Astrocyte (in vitro differentiated cells and primary cell): ENCODE measurements at regions not wholly inside any gene's neighbourhood (a gene's known extent, or its start where the extent isn't known, plus 50 kb on each side); places are given as distances from the start of the nearest gene placed in this dataset.

ENCODE experiments used
- DNase-seq: peaks from one replicate; pipeline ENCODE4 v3.0.0-alpha.2; 2010; ENCODE audit warnings: low read depth
- FAIRE-seq: peaks from 2 replicates; lab custom pipeline; 2011; peaks lifted over from hg19 to GRCh38; lab: Jason Lieb, UNC
- H2AFZ ChIP-seq: 2 replicates; pipeline ENCODE4 v1.6.0; 2012; ENCODE audit warnings: low read depth, low read length, inconsistent platforms
- H3K27ac ChIP-seq: 2 replicates; pipeline ENCODE4 v1.5.1; 2011; ENCODE audit warnings: low read depth, low read length, inconsistent platforms
- H3K27me3 ChIP-seq: 2 replicates; pipeline ENCODE4 v1.6.0; 2011; ENCODE audit warnings: low read length, inconsistent platforms; ENCODE audit not compliant: insufficient read depth
- H3K36me3 ChIP-seq: 2 replicates; pipeline ENCODE4 v1.5.1; 2011; ENCODE audit warnings: low read length, inconsistent platforms; ENCODE audit not compliant: insufficient read depth
- H3K4me1 ChIP-seq: 2 replicates; pipeline ENCODE4 v1.5.1; 2011; ENCODE audit warnings: low read length, inconsistent platforms; ENCODE audit not compliant: insufficient read depth
- H3K4me2 ChIP-seq: 2 replicates; pipeline ENCODE4 v1.6.0; 2012; ENCODE audit warnings: low read length, inconsistent platforms
- H3K4me3 ChIP-seq: 2 replicates; pipeline ENCODE4 v1.5.1; 2011; ENCODE audit warnings: low read depth, mild to moderate bottlenecking, low read length, inconsistent platforms; ENCODE audit not compliant: insufficient read depth
- H3K79me2 ChIP-seq: 2 replicates; pipeline ENCODE4 v1.6.0; 2012; ENCODE audit warnings: mild to moderate bottlenecking, low read length, inconsistent platforms; ENCODE audit not compliant: insufficient read depth
- H3K9ac ChIP-seq: 2 replicates; pipeline ENCODE4 v1.6.0; 2012; ENCODE audit warnings: mild to moderate bottlenecking, low read length, inconsistent platforms
- H3K9me3 ChIP-seq: 2 replicates; pipeline ENCODE4 v1.5.1; 2012; ENCODE audit warnings: low read depth, mild to moderate bottlenecking, low read length, inconsistent platforms; ENCODE audit not compliant: insufficient read depth
- H4K20me1 ChIP-seq: 2 replicates; pipeline ENCODE4 v1.6.0; 2012; ENCODE audit warnings: low read length, inconsistent platforms; ENCODE audit not compliant: insufficient read depth
- H3K27ac Mint-ChIP-seq: one replicate; pipeline ENCODE4 v1.8.0; 2021; ENCODE audit warnings: mild to moderate bottlenecking, mixed read lengths; ENCODE audit not compliant: unreplicated experiment
- H3K27me3 Mint-ChIP-seq: one replicate; pipeline ENCODE4 v1.8.0; 2021; ENCODE audit warnings: low read depth, mixed read lengths; ENCODE audit not compliant: unreplicated experiment
- H3K36me3 Mint-ChIP-seq: one replicate; pipeline ENCODE4 v1.8.0; 2021; ENCODE audit warnings: low read depth, mixed read lengths; ENCODE audit not compliant: unreplicated experiment
- H3K4me1 Mint-ChIP-seq: one replicate; pipeline ENCODE4 v1.8.0; 2021; ENCODE audit warnings: low read depth, mixed read lengths; ENCODE audit not compliant: unreplicated experiment
- H3K4me3 Mint-ChIP-seq: one replicate; pipeline ENCODE4 v1.8.0; 2021; ENCODE audit warnings: mild to moderate bottlenecking, moderate library complexity, mixed read lengths; ENCODE audit not compliant: unreplicated experiment
- H3K9me3 Mint-ChIP-seq: one replicate; pipeline ENCODE4 v1.8.0; 2021; ENCODE audit warnings: mild to moderate bottlenecking, mixed read lengths; ENCODE audit not compliant: unreplicated experiment
- CTCF ChIP-seq: IDR thresholded peaks from 2 replicates; pipeline ENCODE4 v1.5.1; 2011; ENCODE audit warnings: low read depth, mild to moderate bottlenecking, inconsistent platforms, low read length, moderate library complexity; ENCODE audit not compliant: insufficient read depth
- EZH2 ChIP-seq: IDR thresholded peaks from 2 replicates; pipeline ENCODE4 v1.6.1; 2012; ENCODE audit warnings: mild to moderate bottlenecking, low read length, inconsistent platforms; ENCODE audit not compliant: insufficient read depth

GRCh38 chr6:137588472-137588871 is 94.3 kb upstream of the OLIG3 start:
- H3K27me3 Mint-ChIP-seq, result no peaks in the 10 kb centered on the region

GRCh38 chr6:137589067-137589848 is 95.1 kb upstream of the OLIG3 start:
- Histone ChIP-seq H3K27me3 (no peaks in the 10 kb centered on the region), H2AFZ (no peak overlapping the region), H3K27ac (no peak overlapping the region), H3K4me3 (no peak overlapping the region), H3K9me3 (no peaks in the 10 kb centered on the region), H4K20me1 (no peaks in the 10 kb centered on the region), H3K36me3 (no peaks in the 10 kb centered on the region), H3K79me2 (no peaks in the 10 kb centered on the region), H3K9ac (no peak overlapping the region), H3K4me2 (no peak overlapping the region), H3K4me1 (no peaks in the 10 kb centered on the region)
- peak; percentile 7 for DNase-seq
- TF ChIP-seq CTCF (peak; percentile 39), EZH2 (no peak)
- H3K4me1 Mint-ChIP-seq, result no peaks in the 10 kb centered on the region
- peaks cover 16% of the 10 kb centered on the region for H3K9me3 Mint-ChIP-seq
- no peaks in the 10 kb centered on the region for H3K27me3 Mint-ChIP-seq
- no peak overlapping the region for H3K27ac Mint-ChIP-seq
- no peaks in the 10 kb centered on the region for H3K36me3 Mint-ChIP-seq
- no peak overlapping the region for H3K4me3 Mint-ChIP-seq
- no peak for FAIRE-seq

More at GRCh38 chr6:137588472-137588871, 94.3 kb upstream of the OLIG3 start:
- Histone ChIP-seq H3K79me2 (no peaks in the 10 kb centered on the region), H3K9me3 (no peaks in the 10 kb centered on the region), H3K4me1 (no peaks in the 10 kb centered on the region), H3K36me3 (no peaks in the 10 kb centered on the region), H3K27me3 (no peaks in the 10 kb centered on the region), H3K27ac (no peak overlapping the region), H3K4me3 (no peak overlapping the region), H3K9ac (no peak overlapping the region), H3K4me2 (no peak overlapping the region), H2AFZ (no peak overlapping the region), H4K20me1 (no peaks in the 10 kb centered on the region)
- Mint-ChIP-seq H3K27ac (no peak overlapping the region), H3K4me3 (no peak overlapping the region), H3K9me3 (peaks cover 18% of the 10 kb centered on the region), H3K36me3 (no peaks in the 10 kb centered on the region), H3K4me1 (no peaks in the 10 kb centered on the region)
- no peak for DNase-seq
- FAIRE-seq, result no peak
- TF ChIP-seq CTCF (no peak), EZH2 (no peak)

GRCh38 chr6:137590684-137591083 is 96.5 kb upstream of the OLIG3 start:
- no peaks in the 10 kb centered on the region for H4K20me1 ChIP-seq
- H3K27ac Mint-ChIP-seq, result no peak overlapping the region
- H3K4me1 ChIP-seq, result no peaks in the 10 kb centered on the region
- DNase-seq (no peak), FAIRE-seq (no peak)
- no peaks in the 10 kb centered on the region for H3K27me3 Mint-ChIP-seq
- H3K27ac ChIP-seq, result no peak overlapping the region
- H3K4me1 Mint-ChIP-seq, result no peaks in the 10 kb centered on the region
- no peaks in the 10 kb centered on the region for H3K27me3 ChIP-seq
- H2AFZ ChIP-seq, result no peak overlapping the region
- no peak overlapping the region for H3K9ac ChIP-seq
- no peaks in the 10 kb centered on the region for H3K36me3 Mint-ChIP-seq
- TF ChIP-seq EZH2, result no peak
- TF ChIP-seq CTCF, result no peak
- H3K4me3 ChIP-seq, result no peak overlapping the region
- H3K4me3 Mint-ChIP-seq, result no peak overlapping the region
- no peak overlapping the region for H3K4me2 ChIP-seq
- no peaks in the 10 kb centered on the region for H3K79me2 ChIP-seq
- no peaks in the 10 kb centered on the region for H3K36me3 ChIP-seq
- no peaks in the 10 kb centered on the region for H3K9me3 ChIP-seq
- H3K9me3 Mint-ChIP-seq, result peaks cover 15% of the 10 kb centered on the region
